Brain pericyte (primary cell): ENCODE measurements at regions not wholly inside any gene's neighbourhood (a gene's known extent, or its start where the extent isn't known, plus 50 kb on each side); places are given as distances from the start of the nearest gene placed in this dataset.
"Not testable (repeated sequence)": the region's sequence is repeated elsewhere in the genome, so short reads cannot be mapped to it uniquely, and the experiment has no call there.

Source experiments
- DNase-seq: peaks from one replicate; pipeline ENCODE4 v3.0.0-alpha.2; 2012; ENCODE audit warnings: low read depth, low spot score

DNA sequence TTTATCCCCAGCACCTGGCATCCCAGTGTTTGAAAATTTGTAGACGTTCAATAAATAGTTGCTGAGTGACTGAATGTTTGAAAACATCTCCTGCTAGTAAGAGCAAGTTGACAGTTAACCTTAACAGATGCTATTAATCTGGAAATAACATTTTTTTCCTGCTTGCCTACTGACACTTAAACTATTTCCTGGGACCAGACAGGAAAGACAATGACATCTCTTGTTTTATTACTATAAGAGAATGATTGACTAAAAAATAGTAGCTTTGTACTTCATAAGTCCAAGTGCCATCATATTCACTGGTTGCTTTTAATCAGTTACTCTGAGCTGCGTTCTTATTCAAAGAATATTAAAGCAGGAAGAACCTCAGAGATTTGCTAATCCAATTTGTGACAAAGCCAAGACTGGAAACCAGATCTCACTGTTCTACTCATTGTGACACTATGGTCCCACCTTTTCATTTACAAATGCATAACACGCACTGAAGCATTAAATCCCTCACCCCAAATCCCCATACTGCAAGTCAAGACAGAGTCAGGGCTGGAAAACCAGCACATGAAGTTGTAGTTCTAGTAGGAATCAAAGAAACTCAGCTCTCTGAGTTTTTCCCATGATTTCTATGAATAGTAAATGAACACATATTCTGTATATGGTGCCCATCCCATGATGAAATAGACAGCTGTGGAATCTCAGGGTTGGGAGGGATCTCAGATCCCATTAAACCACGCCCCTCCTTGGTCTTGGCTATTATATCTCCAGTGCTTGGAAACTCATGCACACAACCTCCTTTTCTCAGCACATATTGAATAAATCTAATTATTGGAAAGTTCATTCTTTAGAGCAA is 212.7 kb upstream of the P2RY1 start:
- no peak for DNase-seq

DNA sequence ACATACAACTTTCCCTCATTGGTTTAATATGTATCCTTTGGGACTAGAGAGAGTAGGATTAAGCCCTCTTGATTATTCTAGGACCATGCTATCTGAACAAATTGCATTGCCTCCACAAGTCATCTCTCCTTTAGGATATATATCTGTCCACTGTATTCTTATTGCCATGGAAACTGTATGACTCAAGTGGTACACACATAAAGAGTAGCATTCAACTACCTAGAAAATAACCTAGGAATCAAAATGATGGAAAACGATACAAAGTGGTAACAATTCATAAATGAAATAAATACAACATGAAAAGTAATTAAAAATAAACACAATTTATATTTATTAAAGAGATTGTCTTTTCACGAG is 212.1 kb upstream of the P2RY1 start:
- no peak for DNase-seq

DNA sequence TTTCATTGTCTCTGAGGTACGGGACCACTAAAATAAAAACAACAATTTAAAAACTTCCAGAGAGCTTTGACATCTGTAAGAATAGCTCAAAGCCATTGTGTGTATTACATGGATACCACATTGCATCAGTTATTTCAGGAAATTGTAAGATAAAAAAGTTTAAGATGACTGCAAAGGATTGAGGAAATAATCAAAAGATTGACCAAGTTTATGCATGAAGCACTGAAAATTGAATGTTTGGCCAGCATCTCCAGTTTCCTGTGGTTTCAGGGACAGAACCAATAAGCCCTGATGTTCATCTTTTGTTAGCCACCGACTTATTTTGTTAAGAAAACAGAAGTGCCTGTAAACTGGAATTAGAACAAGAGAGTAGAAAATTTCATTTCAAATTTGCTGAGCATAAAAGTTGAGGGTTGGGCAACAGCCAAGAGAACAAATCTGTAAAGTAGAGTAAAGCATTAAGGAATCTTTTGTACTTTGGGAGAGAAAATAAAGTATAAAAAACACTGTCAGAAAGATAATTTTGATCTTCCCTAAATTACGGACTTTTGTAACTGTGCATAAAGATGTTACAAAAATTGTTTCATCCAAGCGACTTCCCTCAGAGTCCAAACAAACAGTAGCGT is 211.5 kb upstream of the P2RY1 start:
- no peak for DNase-seq

DNA sequence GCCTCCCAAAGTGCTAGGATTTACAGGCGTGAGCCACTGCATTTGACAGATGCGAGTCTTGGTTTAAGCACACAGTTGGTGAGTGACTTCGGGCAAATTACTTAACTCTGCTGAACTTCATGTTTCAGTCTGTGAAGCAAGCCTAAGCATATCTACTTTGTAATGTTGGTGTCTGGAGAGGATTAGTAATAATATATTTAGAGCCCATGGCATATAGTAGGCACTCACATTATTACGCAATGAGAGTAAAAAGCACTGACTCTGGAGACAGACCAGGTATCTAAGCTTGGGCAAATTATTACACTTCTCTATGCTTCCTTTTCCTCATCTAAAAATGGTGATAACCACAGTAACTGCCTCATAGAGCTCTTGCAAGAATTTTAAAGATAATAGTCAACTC is 208.7 kb upstream of the P2RY1 start:
- no peak for DNase-seq

DNA sequence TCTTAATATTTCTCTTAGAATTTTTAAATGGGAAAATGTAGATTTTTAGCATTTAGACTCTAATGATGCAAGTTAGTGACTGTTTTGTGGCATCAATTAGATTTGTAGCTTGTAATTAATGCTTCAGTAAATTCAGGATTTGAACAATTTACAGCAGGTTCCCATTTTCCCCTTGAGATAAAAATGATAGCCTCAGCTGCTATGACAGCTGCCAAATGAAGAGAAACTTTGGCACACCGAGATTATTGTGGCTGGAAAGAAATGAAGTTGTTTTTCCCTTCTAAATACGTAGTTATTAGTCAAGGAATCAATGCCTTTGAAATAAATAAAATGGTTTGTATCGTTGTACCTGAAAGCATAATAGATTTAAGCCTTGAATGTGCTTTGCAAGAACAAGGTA is 206.4 kb upstream of the P2RY1 start:
- no peak for DNase-seq

DNA sequence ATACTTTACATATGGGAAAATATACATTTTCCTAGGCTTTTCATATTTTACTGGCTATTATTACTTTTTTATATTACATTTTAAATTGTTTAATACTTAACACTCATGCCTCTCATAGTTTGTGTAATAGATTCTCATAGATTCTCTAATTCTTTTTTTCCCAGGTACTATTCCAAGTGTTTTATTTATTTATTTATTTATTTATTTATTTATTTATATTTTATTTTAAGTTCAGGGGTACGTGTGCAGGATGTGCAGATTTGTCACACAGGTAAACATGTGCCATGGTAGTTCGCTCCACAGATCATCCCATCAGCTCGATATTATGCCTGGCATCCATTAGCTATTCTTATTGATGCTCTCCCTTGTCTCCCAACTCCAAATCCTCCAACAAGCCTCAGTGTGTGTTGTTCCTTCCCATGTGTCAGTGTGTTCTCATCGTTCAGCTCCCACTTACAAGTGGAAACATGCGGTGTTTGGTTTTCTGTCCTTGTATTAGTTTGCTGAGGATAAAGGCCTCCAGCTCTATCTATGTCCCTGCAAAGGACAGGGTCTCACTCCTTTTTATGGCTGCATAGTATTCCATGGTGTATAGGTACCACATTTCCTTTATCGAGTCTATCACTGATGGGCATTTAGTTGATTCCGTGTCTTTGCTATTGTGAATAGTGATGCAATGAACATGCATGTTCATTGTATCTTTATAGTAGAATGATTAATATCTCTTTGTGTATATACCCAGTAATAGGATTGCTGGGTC is 205.4 kb upstream of the P2RY1 start:
- DNase-seq = no peak

DNA sequence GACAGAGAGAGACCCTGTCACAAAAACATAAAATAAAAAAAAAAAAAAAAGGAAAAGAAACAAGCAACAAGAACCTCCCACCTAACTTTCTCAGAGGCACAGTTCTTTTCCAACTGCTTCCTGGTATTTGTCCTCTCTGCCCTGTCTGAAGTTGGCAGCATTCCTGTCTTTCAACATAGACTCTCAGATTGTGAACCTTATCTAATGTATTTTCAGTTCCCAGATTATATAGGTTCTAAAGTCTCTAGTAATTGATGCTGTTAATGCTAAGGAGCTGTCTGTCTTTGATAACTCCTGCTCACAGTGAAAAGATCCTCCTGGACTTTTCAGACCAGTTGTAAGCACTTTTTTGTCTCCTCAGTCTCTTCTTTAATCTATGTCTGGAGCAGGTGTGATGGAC is 199.5 kb upstream of the P2RY1 start:
- DNase-seq = no peak

DNA sequence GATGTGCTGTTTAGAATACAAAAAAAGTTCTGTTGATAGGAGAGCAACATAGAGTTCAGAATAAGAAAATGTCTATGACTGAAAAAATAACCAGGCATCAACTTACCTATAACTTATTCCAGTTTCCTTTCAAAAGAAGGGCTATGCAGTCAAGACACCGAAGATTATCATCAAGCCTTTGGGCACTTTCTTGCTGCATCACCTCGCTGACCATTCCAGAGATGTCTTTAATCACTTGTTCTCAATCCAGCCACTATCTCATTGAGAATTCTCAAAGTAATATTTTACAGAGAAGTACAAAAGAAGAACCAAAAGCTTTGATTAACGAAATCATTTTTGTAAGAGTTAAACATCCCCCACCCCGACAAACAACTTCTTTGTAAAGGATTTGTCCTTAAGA is 198.3 kb upstream of the P2RY1 start:
- no peak for DNase-seq

DNA sequence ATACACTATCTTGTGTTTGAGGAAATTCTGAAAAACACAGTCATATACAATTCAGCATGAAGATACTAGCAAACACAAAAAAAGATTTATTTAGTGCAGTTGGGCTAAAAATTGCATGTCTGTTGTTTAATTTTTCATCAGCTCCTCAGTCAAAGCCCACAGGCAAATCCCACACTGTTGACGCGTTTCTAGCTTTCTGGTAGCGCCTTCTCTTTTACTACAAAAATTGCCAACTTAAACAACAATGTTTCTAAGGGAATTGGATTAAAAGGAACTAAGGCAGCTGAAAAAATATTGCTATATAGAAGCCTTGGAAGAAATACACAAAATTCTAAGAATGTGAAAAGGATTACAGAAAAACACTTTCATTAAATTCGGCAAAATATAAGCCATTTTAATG is 196.7 kb upstream of the P2RY1 start:
- no peak for DNase-seq

DNA sequence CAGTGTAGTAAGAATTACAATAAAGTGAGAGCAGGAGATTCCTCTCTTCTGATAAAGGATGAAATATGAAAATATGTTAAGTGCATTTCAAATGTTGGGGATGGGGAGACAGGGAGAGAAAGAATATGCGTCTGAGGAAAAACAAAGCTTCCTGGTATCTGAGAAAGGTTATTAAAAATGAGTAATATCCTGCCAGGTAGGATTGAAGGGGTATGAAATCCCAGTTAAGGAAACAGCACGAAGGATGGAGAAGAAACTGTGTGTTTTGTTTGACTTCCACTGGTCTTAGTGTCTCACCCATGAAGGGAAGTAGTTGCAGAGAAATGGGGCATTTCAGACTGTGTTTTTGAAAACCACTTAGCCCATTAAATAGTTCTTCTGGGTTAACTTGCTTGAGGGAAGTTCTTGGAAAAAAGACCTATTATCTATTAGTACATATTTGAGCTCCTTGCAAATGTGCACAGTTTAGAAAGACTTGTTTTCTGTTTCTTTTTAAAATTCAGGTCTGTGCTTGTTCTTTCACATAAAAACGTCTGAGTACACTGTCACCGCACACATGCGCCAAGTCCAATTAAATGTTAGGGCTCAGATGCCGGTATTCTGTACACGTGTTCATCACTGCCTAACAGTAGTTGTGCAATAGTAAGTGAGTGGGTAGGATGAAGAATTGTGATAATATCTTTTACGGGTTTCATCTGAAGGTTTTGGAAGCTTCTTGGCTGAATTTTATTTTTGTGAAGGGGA is 196.1 kb upstream of the P2RY1 start:
- DNase-seq = no peak

DNA sequence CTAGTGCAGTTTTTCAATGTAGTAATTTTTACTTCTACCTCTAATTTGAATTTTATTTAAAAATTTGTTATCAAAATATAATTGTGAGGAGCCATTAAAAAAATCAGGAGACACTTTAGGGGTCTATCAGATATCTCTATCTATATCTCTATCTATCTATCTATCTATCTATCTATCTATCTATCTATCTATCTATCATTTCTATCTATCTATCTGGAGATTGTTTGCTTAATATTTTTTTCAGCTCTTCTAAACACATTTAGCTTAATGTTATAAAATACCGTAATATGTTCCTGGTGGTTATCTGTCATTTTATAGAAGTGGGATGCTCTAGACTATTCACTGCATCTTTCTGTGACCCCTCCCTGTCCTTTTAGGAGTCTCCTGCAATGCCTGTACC is 193.7 kb upstream of the P2RY1 start:
- no peak for DNase-seq

DNA sequence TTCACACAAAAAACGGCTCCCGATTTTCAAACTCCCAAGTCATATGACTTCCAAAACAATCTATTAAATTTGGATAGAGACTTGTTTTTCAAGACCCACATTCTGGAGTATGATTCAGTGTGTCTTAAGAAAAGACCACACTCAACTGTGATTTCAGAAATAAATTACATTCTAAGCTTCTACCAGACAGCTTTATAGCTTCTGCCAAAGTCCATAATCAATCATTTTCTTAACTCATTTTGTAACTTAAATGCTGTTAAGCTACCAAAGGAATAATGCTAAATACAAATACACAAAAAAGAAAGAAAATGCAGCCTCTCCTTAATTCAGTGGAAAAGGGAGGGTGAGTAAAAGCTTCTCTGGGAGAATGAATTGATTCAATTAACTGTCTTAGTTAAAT is 192.3 kb upstream of the P2RY1 start:
- no peak for DNase-seq

DNA sequence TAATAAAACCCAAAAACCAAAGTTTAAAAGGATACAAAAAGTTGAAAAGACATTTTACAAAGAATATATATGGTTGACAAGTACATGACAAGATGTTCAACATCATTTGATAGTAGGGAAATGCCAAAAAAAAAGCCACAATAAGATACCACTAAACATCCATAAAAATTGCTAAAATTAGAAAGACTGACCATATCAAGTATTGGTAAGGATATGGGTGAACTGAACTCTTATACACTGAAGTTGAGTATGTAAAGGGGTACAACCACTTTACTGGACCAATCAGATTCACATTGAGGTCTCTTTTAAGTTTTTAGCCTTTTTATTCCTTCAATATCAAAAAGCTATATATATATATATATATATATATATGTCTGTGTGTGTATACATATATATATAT is 190.5 kb upstream of the P2RY1 start:
- no peak for DNase-seq

DNA sequence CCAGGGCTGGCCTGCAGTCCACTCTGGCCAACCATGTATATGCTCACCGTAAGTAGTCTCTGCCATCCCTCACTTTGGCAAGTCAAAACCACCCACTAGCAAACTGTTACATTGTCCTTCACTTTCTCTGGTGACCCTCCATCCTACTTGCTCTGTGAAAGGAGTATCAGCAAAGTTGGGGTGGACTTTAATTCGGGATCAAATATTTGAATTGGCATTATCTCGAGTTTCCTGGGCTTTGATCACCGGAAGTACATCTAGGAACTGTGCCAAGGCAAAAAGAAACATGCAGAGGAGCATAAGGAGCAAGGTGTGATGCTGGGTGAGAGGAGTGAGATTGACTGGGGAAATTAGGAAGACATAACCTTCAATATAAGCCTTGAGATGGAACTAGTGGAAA is 188.9 kb upstream of the P2RY1 start:
- DNase-seq = no peak

DNA sequence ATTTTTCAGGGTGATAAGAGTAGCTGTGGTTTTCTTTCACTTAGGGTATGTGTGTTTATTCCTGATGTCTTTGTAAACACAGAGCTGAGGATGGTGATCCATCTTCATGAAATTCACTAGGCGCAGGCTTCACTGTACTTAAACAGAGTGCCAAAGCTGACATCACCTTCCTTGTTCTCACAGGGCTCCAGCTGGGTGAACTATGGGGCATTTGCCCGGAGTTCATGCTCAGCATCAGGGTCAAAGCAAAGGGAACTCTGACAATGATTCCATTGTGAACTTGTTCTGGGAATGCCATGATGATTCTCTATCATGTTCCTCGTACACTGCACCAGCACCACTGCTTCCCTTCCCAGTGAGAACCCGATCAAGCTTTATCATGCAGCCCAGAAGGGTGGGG is 184.8 kb upstream of the P2RY1 start:
- DNase-seq = no peak

DNA sequence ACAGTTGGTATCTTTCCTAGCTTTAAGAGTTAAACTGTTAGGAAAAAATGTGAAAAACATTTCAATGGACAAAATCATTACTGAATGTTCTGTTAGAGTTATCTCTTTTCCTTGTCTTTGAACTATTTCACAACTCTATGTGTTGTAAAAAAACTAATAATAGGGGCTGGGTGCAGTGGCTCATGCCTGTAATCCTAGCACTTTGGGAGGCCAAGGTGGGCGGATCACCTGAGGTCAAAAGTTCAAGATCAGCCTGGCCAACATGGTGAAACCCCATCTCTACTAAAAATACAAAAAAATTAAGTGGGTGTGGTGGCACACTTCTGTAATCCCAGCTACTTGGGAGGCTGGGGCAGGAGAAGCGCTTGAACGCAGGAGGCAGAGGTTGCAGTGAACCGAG is 184.0 kb upstream of the P2RY1 start:
- DNase-seq = not testable (repeated sequence)

DNA sequence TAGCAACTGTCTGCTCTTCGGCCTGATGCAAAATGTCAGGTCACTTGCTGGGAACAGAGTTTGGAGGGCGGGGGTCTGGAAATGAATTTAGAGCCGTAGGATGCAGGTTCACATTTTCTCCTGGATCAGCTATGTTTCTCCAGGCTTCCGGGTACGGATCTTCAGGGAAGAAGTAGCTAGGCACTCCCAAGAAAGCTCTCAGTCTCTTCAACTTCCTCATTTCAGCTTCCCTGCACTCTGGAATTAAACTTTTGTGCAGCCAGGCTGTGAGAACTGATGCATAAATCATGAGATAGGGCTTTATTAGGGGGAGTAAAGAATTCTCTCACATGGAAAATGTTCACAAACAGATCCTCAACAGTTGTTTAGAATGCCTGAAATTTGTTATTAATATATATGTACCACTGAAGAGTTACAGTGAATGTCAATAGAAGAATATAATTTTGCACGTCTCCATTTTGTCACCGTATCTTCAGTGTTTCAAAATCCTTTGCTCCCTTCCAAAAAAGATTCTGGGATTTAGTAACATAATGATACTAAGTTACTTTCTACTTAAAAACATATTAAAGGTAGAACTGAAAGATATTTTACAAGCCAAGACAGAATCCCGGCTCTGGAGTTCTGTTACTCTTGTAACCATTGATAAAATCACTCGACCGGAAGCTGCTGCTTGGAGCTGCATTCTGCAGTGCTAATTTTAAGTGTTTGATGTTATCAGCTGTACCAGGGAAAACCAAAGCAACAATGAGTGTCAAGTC is 178.5 kb upstream of the P2RY1 start:
- DNase-seq = no peak

DNA sequence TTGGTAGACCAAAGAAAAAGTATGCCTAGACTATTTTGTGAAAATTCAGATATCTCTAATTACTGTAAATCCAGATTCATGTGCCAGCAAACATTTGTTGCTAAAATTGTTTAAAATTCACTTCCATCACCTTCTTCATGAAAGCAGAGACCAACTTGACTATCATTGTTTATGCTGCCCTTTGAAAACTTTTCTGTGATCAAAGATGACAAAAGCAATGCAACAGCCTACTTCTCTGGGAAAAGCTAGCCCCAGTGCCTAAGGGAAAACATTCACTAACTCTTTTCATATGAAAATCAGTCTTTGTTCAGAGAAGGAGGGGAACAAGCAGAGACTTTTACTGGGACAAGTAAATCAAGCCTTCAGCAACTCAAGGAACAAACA is 178.0 kb upstream of the P2RY1 start:
- DNase-seq = no peak

DNA sequence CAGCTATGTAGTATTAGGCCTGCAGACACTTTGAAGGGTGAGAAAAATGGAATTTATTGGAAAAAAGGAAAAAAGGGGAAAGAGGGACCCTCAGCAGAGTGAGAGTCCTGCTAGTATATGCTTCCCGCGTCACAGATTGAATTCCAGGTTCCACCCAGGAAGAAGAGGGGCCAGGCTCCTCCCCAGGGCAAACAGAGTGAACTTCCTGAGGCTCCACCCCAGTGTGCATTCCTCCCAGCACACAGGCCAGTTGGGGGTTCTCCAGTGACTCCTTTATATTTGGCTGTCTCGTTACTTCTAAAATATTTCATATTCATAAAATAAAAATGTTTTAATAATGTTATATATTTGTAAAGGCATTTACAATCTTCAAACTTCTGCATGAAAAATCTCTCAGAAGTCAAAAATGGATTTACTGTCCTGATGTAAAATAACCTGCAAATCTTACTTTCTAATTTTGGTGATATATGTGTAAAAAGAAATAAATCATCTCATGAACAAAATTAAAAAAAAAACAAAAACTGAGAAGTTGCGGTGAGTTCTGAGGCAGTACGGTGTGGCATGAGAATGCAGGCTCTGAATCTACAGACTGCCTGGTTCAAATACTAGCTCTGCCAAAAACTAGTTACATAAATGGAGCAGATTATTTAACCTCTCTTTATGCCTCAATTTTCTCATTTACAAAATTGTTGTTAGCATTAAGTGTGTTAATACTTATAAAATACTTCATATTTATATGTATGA is 175.8 kb upstream of the P2RY1 start:
- DNase-seq = no peak

DNA sequence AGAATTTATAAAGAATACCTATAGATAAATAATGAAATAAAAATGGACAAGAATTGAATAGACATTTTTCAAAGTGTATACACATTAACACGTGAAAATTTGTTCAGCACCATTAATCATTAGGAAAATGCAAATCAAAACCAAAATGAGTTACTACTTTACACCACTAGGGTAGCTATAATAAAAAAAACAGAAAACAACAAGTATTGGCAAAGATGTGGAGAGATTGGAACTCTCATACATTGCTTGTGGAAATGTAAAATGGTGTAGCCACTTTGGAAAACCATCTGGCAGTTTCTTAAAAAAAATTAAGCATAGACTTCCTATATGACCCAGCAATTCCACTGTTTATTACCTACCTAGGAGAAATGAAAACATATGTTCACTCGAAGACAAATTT is 172.8 kb upstream of the P2RY1 start:
- DNase-seq = no peak

DNA sequence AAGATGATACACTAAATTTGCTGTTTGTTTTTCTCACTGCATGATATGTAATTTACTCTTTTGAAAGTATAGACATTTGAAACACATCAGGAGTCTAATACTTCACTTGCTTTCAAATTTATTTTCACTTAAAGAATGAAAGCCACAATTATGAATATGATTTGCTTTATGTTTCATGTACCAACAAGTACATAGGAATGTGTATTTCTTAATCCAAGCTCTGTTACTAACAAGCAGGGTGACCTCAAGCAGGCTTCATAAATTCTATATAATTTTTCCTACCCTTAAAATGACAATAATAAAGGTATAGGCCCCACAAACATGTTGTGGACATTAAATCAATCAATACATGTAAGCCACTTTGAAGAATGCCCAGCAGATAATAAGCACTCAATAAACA is 170.2 kb upstream of the P2RY1 start:
- no peak for DNase-seq
